ENCODE measurements at regions not wholly inside any gene's neighbourhood (a gene's known extent, or its start where the extent isn't known, plus 50 kb on each side); places are given as distances from the start of the nearest gene placed in this dataset.

GRCh38 chr15:25233766-25234350, 205.0 kb downstream of the UBE3A start:
- Histone ChIP-seq H3K36me3 (ENCODE audit: insufficient read depth, low read length) (no peaks in the 10 kb centered on the region), H3K4me1 (ENCODE audit: insufficient read depth, low read length, poor library complexity, severe bottlenecking) (no peaks in the 10 kb centered on the region), H4K20me1 (ENCODE audit: insufficient read depth, low read length, poor library complexity, severe bottlenecking) (no peaks in the 10 kb centered on the region), H3K4me3 (ENCODE audit: low read length, poor library complexity, severe bottlenecking) (no peak overlapping the region), H3K79me2 (ENCODE audit: insufficient read depth, low read length) (no peaks in the 10 kb centered on the region), H3K4me2 (ENCODE audit: low read depth, low read length, poor library complexity, severe bottlenecking) (no peak overlapping the region), H3K9me3 (ENCODE audit: insufficient read depth, low read depth, low read length) (peaks cover 45% of the 10 kb centered on the region; the same call in 1 of the 2 replicates), H3K27me3 (ENCODE audit: insufficient read depth, low read length, poor library complexity, severe bottlenecking) (no peaks in the 10 kb centered on the region), H3K9me2 (replicated peaks; ENCODE audit: low read depth, low read length) (no peaks in the 10 kb centered on the region), H3K9ac (ENCODE audit: low read depth, low read length, poor library complexity, severe bottlenecking) (no peak overlapping the region), H2AFZ (ENCODE audit: low read length) (no peak overlapping the region), H3F3A (ENCODE audit: low read depth) (no peaks in the 10 kb centered on the region)
- no peak for TF ChIP-seq EZH2phosphoT487 (IDR thresholded peaks at IDR 0.05; ENCODE audit: borderline replicate concordance)
- no peak for TF ChIP-seq CTCF (conservative IDR thresholded peaks at IDR 0.05; ENCODE audit: low read length)

GRCh38 chr15:25234831-25235230, 204.0 kb downstream of the UBE3A start:
- Histone ChIP-seq H3K4me2 (ENCODE audit: low read depth, low read length, poor library complexity, severe bottlenecking) (no peak overlapping the region), H3K36me3 (ENCODE audit: insufficient read depth, low read length) (no peaks in the 10 kb centered on the region), H4K20me1 (ENCODE audit: insufficient read depth, low read length, poor library complexity, severe bottlenecking) (no peaks in the 10 kb centered on the region), H2AFZ (ENCODE audit: low read length) (no peak overlapping the region), H3K9me2 (replicated peaks; ENCODE audit: low read depth, low read length) (no peaks in the 10 kb centered on the region), H3K9me3 (ENCODE audit: insufficient read depth, low read depth, low read length) (peaks cover 39% of the 10 kb centered on the region; the same call in 1 of the 2 replicates), H3F3A (ENCODE audit: low read depth) (no peaks in the 10 kb centered on the region), H3K9ac (ENCODE audit: low read depth, low read length, poor library complexity, severe bottlenecking) (no peak overlapping the region), H3K4me3 (ENCODE audit: low read length, poor library complexity, severe bottlenecking) (no peak overlapping the region), H3K27me3 (ENCODE audit: insufficient read depth, low read length, poor library complexity, severe bottlenecking) (no peaks in the 10 kb centered on the region), H3K79me2 (ENCODE audit: insufficient read depth, low read length) (no peaks in the 10 kb centered on the region), H3K4me1 (ENCODE audit: insufficient read depth, low read length, poor library complexity, severe bottlenecking) (no peaks in the 10 kb centered on the region)
- no peak for TF ChIP-seq CTCF (conservative IDR thresholded peaks at IDR 0.05; ENCODE audit: low read length)
- TF ChIP-seq EZH2phosphoT487 (IDR thresholded peaks at IDR 0.05; ENCODE audit: borderline replicate concordance), result no peak

GRCh38 chr15:25235391-25235790, 203.4 kb downstream of the UBE3A start:
- Histone ChIP-seq H3K4me1 (ENCODE audit: insufficient read depth, low read length, poor library complexity, severe bottlenecking) (no peaks in the 10 kb centered on the region), H3K4me2 (ENCODE audit: low read depth, low read length, poor library complexity, severe bottlenecking) (no peak overlapping the region), H2AFZ (ENCODE audit: low read length) (no peak overlapping the region), H4K20me1 (ENCODE audit: insufficient read depth, low read length, poor library complexity, severe bottlenecking) (no peaks in the 10 kb centered on the region), H3K9me3 (ENCODE audit: insufficient read depth, low read depth, low read length) (peaks cover 33% of the 10 kb centered on the region; the same call in 1 of the 2 replicates), H3K27me3 (ENCODE audit: insufficient read depth, low read length, poor library complexity, severe bottlenecking) (no peaks in the 10 kb centered on the region), H3K79me2 (ENCODE audit: insufficient read depth, low read length) (no peaks in the 10 kb centered on the region), H3K4me3 (ENCODE audit: low read length, poor library complexity, severe bottlenecking) (no peak overlapping the region), H3K9me2 (replicated peaks; ENCODE audit: low read depth, low read length) (no peaks in the 10 kb centered on the region), H3K36me3 (ENCODE audit: insufficient read depth, low read length) (no peaks in the 10 kb centered on the region), H3F3A (ENCODE audit: low read depth) (no peaks in the 10 kb centered on the region), H3K9ac (ENCODE audit: low read depth, low read length, poor library complexity, severe bottlenecking) (no peak overlapping the region)
- TF ChIP-seq CTCF (conservative IDR thresholded peaks at IDR 0.05; ENCODE audit: low read length), result no peak
- TF ChIP-seq EZH2phosphoT487 (IDR thresholded peaks at IDR 0.05; ENCODE audit: borderline replicate concordance), result no peak
